H1 (cell line): ENCODE measurements at regions not wholly inside any gene's neighbourhood (a gene's known extent, or its start where the extent isn't known, plus 50 kb on each side); places are given as distances from the start of the nearest gene placed in this dataset.

Experiments
- EGR1 ChIP-seq: IDR thresholded peaks from 2 replicates; pipeline ENCODE4 v1.6.1; 2011; ENCODE audit warnings: low read depth, low read length, borderline replicate concordance
- GABPA ChIP-seq: IDR thresholded peaks from 2 replicates; pipeline ENCODE4 v1.6.1; 2011; ENCODE audit warnings: mild to moderate bottlenecking, low read length, moderate library complexity, borderline replicate concordance; ENCODE audit not compliant: insufficient read depth
- SIN3A ChIP-seq, 2 experiments: IDR thresholded peaks in 1 of 2; conservative IDR thresholded peaks in 1 of 2; 2 replicates each; pipeline ENCODE4 v1.6.1; 2011 to 2012; ENCODE audit warnings: low read length in 2 of 2, improper control_type of control experiment in 1 of 2, low read depth in 1 of 2, mild to moderate bottlenecking in 1 of 2
- SIX5 ChIP-seq: IDR thresholded peaks from 2 replicates; pipeline ENCODE4 v1.6.1; 2011; ENCODE audit warnings: mild to moderate bottlenecking, low read depth, low read length
- SUZ12 ChIP-seq: fragments of 200-600 bp; sonication (generic); IDR thresholded peaks from 2 replicates; pipeline ENCODE4 v1.6.1; 2012; ENCODE audit warnings: mild to moderate bottlenecking, inconsistent platforms, low read length, moderate library complexity, mixed read lengths

GRCh38 chr2:52428224-52428623, 1339.4 kb upstream of the CHAC2 start (continued):
- TF ChIP-seq SIX5 (no peak), SUZ12 (no peak), GABPA (no peak), SIN3A (conservative IDR thresholded peaks at IDR 0.05 in 1 of 2, IDR thresholded peaks at IDR 0.05 in 1 of 2; ENCODE audit: low read depth in 1 of 2, low read length in 2 of 2) (no peak), EGR1 (no peak)
